WTC11 (cell line): ENCODE measurements at regions not wholly inside any gene's neighbourhood (a gene's known extent, or its start where the extent isn't known, plus 50 kb on each side); places are given as distances from the start of the nearest gene placed in this dataset.

ENCODE experiments used
- ATAC-seq: fragments of 200-7000 bp; cut with Tn5 transposase; 2 replicates; pipeline ENCODE4 v1.10.0; 2021; ENCODE audit warnings: mild to moderate bottlenecking, moderate library complexity
- CTCF ChIA-PET: fragments of 300-600 bp; sonication (Branson Sonifier 250); formaldehyde crosslinking; loops from one replicate; lab custom pipeline; 2021; ENCODE audit warnings: antibody characterized with exemption; lab: Charles Lee
- POLR2A ChIA-PET: fragments of 350-600 bp; sonication (Branson Sonifier 250); formaldehyde crosslinking; loops from one replicate; lab custom pipeline; 2021; ENCODE audit warnings: antibody characterized with exemption; lab: Charles Lee
- DNase-seq: peaks from one replicate; pipeline ENCODE4 v3.0.0; 2021; ENCODE audit warnings: low spot score
- H3K27ac Mint-ChIP-seq: 2 replicates; pipeline ENCODE4 v1.8.0; 2021; ENCODE audit warnings: mixed read lengths
- H3K27me3 Mint-ChIP-seq: 2 replicates; pipeline ENCODE4 v1.8.0; 2021; ENCODE audit warnings: low read depth, mild to moderate bottlenecking, moderate library complexity, mixed read lengths
- H3K36me3 Mint-ChIP-seq: 2 replicates; pipeline ENCODE4 v1.8.0; 2021; ENCODE audit warnings: mixed read lengths
- H3K4me1 Mint-ChIP-seq: 2 replicates; pipeline ENCODE4 v1.8.0; 2022; ENCODE audit warnings: mixed read lengths
- H3K4me3 Mint-ChIP-seq: 2 replicates; pipeline ENCODE4 v1.8.0; 2021; ENCODE audit warnings: mild to moderate bottlenecking, moderate library complexity, mixed read lengths
- H3K9me3 Mint-ChIP-seq: 2 replicates; pipeline ENCODE4 v1.8.0; 2021; ENCODE audit warnings: mixed read lengths
- CREB1 ChIP-seq: sonication (generic); formaldehyde crosslinking; IDR thresholded peaks from 2 replicates; pipeline ENCODE4 v1.8.0; 2023; ENCODE audit warnings: mild to moderate bottlenecking, missing genetic modification reagents
- EMX1 ChIP-seq: fragments of 250-450 bp; sonication (Bioruptor Pico); IDR thresholded peaks from 2 replicates; pipeline ENCODE4 v1.8.0; 2021; ENCODE audit warnings: mild to moderate bottlenecking
- ESRRA ChIP-seq: sonication (generic); formaldehyde crosslinking; IDR thresholded peaks from 2 replicates; pipeline ENCODE4 v1.8.1; 2022; ENCODE audit warnings: mild to moderate bottlenecking, missing genetic modification reagents, borderline replicate concordance
- HMGA2 ChIP-seq: fragments of 250-450 bp; sonication (Bioruptor Pico); IDR thresholded peaks from 2 replicates; pipeline ENCODE4 v1.4.0; 2021; ENCODE audit warnings: mild to moderate bottlenecking, moderate library complexity
- IRF2 ChIP-seq: sonication (generic); formaldehyde crosslinking; IDR thresholded peaks from 2 replicates; pipeline ENCODE4 v1.8.0; 2022; ENCODE audit warnings: low read depth, missing genetic modification reagents, borderline replicate concordance
- RELA ChIP-seq: sonication (generic); formaldehyde crosslinking; IDR thresholded peaks from 2 replicates; pipeline ENCODE4 v1.8.1; 2022; ENCODE audit warnings: missing genetic modification reagents, mild to moderate bottlenecking, borderline replicate concordance
- SMAD3 ChIP-seq: sonication (generic); formaldehyde crosslinking; IDR thresholded peaks from 2 replicates; pipeline ENCODE4 v1.8.0; 2022; ENCODE audit warnings: missing genetic modification reagents, mild to moderate bottlenecking, borderline replicate concordance
- SMAD4 ChIP-seq: sonication (generic); formaldehyde crosslinking; IDR thresholded peaks from 2 replicates; pipeline ENCODE4 v1.8.0; 2022; ENCODE audit warnings: mild to moderate bottlenecking, missing genetic modification reagents
- TCF7 ChIP-seq: sonication (generic); formaldehyde crosslinking; IDR thresholded peaks from 2 replicates; pipeline ENCODE4 v1.8.0; 2022; ENCODE audit warnings: mild to moderate bottlenecking, low read depth, missing genetic modification reagents, moderate library complexity
- TEAD1 ChIP-seq: sonication (generic); formaldehyde crosslinking; IDR thresholded peaks from 2 replicates; pipeline ENCODE4 v1.8.0; 2022; ENCODE audit warnings: mild to moderate bottlenecking, missing genetic modification reagents
- TEAD4 ChIP-seq: sonication (generic); formaldehyde crosslinking; IDR thresholded peaks from 2 replicates; pipeline ENCODE4 v1.8.0; 2022; ENCODE audit warnings: mild to moderate bottlenecking, missing genetic modification reagents
- ZBTB21 ChIP-seq: sonication (generic); formaldehyde crosslinking; IDR thresholded peaks from 2 replicates; pipeline ENCODE4 v1.8.1; 2023; ENCODE audit warnings: mild to moderate bottlenecking, missing genetic modification reagents, borderline replicate concordance
- TF ChIP-seq, protein P1 (sequence below): sonication (generic); formaldehyde crosslinking; conservative IDR thresholded peaks from 2 replicates; pipeline ENCODE4 v1.8.1; 2022; ENCODE audit warnings: mild to moderate bottlenecking, missing genetic modification reagents
- TF ChIP-seq, protein P2 (sequence below): fragments of 200-600 bp; IDR thresholded peaks from 2 replicates; pipeline ENCODE4 v1.8.0; 2022; ENCODE audit warnings: antibody characterized with exemption
- TF ChIP-seq, protein P3 (sequence below): sonication (generic); formaldehyde crosslinking; IDR thresholded peaks from 2 replicates; pipeline ENCODE4 v1.8.1; 2022; ENCODE audit warnings: low read depth, mild to moderate bottlenecking, moderate library complexity, missing genetic modification reagents, borderline replicate concordance
- TF ChIP-seq, protein P4 (sequence below): sonication (generic); formaldehyde crosslinking; IDR thresholded peaks from 2 replicates; pipeline ENCODE4 v1.8.1; 2023; ENCODE audit warnings: mild to moderate bottlenecking, missing genetic modification reagents, moderate library complexity
- TF ChIP-seq, protein P5 (sequence below): fragments of 250-450 bp; sonication (Bioruptor Pico); IDR thresholded peaks from 2 replicates; pipeline ENCODE4 v2.1.2; 2022; ENCODE audit warnings: mild to moderate bottlenecking, moderate library complexity
- TF ChIP-seq, protein P6 (sequence below): fragments of 250-450 bp; sonication (Bioruptor Pico); IDR thresholded peaks from 2 replicates; pipeline ENCODE4 v1.9.0; 2021; ENCODE audit warnings: moderate library complexity, mild to moderate bottlenecking, inconsistent platforms, borderline replicate concordance
- TF ChIP-seq, protein P7 (sequence below): sonication (generic); formaldehyde crosslinking; IDR thresholded peaks from 2 replicates; pipeline ENCODE4 v1.8.0; 2022; ENCODE audit warnings: mild to moderate bottlenecking, missing genetic modification reagents
- TF ChIP-seq, protein P8 (sequence below): sonication (generic); formaldehyde crosslinking; IDR thresholded peaks from 2 replicates; pipeline ENCODE4 v1.8.1; 2022; ENCODE audit warnings: mild to moderate bottlenecking, missing genetic modification reagents, moderate library complexity, borderline replicate concordance

DNA sequence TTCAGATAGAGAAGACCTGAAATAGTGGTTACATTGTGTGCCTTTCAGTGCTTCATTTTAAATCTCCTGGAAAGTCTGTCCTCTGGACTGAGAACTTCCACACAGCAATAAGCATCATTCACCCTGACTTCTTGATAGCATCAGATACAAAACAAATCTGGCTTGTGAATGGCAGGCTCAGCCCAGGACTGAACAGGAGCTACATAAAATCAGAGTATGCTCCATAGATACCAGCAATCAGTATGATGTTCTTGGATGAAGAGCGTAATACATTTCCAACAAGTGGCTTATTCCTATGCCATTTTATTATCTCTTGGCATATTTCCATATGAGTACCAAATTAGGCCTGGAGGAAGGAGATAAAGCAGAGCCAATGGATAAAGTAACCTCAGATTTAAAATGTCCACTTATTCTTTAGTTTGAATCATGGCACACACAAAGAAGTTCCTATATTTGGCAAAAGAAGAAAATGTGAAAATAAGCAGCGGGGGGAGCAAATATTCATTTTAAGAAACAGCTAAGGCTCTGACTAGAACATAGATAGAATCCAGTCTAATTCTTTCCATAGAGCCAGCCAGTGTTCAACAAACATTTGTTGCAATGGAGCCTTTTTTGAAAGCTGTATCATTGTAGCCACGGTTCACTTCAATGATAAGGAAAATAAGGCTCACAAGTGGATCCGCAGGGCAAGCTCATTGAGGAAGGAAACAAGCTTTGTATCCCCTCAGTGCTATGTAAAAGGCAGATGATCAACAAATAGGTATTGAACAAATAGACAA lies 230.8 kb upstream of the CHAC2 start:
- DNase-seq (no peak), ATAC-seq (no peak)
- ChIA-PET CTCF (no interaction called here), POLR2A (interaction anchor here (1.1 kb wide), 1 partner anchor 50 kb away, joined by 3 read pairs; no protein-coding TSS in a partner anchor)
- TF ChIP-seq TCF7 (CRISPR knock-in tag) (no peak), RELA (CRISPR knock-in tag) (no peak), TEAD4 (no peak)
- Mint-ChIP-seq H3K36me3 (peaks cover 24% of the 10 kb centered on the region), H3K4me1 (peaks cover 30% of the 10 kb centered on the region), H3K27ac (no peak overlapping the region), H3K4me3 (no peak overlapping the region), H3K9me3 (peaks cover 30% of the 10 kb centered on the region), H3K27me3 (no peaks in the 10 kb centered on the region; the same call in 1 of the 2 replicates)

DNA sequence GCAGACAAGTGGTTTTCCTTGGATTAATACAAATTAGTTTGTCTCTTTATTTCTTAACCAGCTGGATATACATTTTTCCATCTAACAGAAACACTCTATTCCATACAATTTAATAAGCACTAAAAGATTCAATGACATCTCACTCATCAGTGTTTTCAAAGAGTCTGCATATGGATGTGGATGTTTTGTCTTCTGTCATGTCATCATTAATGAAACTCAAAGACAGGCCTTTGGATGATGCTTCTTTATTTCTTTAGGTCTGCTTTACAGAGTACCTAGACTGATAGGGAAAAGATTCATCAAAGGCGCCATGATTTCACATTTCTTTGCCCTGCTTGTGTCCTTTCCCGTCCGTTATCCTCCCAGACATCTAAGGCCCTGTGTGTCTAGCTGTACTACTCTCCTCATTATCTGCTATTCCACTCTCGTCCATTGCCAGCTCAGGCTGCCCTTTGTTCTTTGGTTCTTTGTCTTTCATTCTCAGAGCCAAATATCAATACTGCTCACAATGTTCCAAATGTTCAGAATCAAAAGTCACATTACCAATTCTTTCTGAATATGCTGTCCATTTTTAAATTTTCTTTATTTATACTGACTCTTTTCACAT lies 232.3 kb upstream of the CHAC2 start:
- CTCF ChIA-PET: no interaction called here
- no peak for ATAC-seq
- TF ChIP-seq TCF7 (CRISPR knock-in tag) (no peak), EMX1 (no peak), TEAD1 (CRISPR knock-in tag) (no peak), SMAD4 (CRISPR knock-in tag) (no peak), ESRRA (CRISPR knock-in tag) (no peak), CREB1 (CRISPR knock-in tag) (no peak), IRF2 (CRISPR knock-in tag) (no peak), SMAD3 (CRISPR knock-in tag) (no peak), HMGA2 (CRISPR knock-in tag) (no peak), ZBTB21 (CRISPR knock-in tag) (no peak)
- TF ChIP-seq, protein P1, sequence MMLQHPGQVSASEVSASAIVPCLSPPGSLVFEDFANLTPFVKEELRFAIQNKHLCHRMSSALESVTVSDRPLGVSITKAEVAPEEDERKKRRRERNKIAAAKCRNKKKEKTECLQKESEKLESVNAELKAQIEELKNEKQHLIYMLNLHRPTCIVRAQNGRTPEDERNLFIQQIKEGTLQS: no peak
- TF ChIP-seq, protein P2, sequence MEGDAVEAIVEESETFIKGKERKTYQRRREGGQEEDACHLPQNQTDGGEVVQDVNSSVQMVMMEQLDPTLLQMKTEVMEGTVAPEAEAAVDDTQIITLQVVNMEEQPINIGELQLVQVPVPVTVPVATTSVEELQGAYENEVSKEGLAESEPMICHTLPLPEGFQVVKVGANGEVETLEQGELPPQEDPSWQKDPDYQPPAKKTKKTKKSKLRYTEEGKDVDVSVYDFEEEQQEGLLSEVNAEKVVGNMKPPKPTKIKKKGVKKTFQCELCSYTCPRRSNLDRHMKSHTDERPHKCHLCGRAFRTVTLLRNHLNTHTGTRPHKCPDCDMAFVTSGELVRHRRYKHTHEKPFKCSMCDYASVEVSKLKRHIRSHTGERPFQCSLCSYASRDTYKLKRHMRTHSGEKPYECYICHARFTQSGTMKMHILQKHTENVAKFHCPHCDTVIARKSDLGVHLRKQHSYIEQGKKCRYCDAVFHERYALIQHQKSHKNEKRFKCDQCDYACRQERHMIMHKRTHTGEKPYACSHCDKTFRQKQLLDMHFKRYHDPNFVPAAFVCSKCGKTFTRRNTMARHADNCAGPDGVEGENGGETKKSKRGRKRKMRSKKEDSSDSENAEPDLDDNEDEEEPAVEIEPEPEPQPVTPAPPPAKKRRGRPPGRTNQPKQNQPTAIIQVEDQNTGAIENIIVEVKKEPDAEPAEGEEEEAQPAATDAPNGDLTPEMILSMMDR: no peak
- TF ChIP-seq, protein P3, sequence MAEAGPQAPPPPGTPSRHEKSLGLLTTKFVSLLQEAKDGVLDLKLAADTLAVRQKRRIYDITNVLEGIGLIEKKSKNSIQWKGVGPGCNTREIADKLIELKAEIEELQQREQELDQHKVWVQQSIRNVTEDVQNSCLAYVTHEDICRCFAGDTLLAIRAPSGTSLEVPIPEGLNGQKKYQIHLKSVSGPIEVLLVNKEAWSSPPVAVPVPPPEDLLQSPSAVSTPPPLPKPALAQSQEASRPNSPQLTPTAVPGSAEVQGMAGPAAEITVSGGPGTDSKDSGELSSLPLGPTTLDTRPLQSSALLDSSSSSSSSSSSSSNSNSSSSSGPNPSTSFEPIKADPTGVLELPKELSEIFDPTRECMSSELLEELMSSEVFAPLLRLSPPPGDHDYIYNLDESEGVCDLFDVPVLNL (CRISPR knock-in tag): no peak
- TF ChIP-seq, protein P4, sequence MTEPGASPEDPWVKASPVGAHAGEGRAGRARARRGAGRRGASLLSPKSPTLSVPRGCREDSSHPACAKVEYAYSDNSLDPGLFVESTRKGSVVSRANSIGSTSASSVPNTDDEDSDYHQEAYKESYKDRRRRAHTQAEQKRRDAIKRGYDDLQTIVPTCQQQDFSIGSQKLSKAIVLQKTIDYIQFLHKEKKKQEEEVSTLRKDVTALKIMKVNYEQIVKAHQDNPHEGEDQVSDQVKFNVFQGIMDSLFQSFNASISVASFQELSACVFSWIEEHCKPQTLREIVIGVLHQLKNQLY (CRISPR knock-in tag): no peak
- TF ChIP-seq, protein P5, sequence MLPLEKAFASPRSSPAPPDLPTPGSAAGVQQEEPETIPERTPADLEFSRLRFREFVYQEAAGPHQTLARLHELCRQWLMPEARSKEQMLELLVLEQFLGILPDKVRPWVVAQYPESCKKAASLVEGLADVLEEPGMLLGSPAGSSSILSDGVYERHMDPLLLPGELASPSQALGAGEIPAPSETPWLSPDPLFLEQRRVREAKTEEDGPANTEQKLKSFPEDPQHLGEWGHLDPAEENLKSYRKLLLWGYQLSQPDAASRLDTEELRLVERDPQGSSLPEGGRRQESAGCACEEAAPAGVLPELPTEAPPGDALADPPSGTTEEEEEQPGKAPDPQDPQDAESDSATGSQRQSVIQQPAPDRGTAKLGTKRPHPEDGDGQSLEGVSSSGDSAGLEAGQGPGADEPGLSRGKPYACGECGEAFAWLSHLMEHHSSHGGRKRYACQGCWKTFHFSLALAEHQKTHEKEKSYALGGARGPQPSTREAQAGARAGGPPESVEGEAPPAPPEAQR: no peak
- TF ChIP-seq, protein P6, sequence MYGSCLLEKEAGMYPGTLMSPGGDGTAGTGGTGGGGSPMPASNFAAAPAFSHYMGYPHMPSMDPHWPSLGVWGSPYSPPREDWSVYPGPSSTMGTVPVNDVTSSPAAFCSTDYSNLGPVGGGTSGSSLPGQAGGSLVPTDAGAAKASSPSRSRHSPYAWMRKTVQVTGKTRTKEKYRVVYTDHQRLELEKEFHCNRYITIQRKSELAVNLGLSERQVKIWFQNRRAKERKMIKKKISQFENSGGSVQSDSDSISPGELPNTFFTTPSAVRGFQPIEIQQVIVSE (CRISPR knock-in tag): no peak
- TF ChIP-seq, protein P7, sequence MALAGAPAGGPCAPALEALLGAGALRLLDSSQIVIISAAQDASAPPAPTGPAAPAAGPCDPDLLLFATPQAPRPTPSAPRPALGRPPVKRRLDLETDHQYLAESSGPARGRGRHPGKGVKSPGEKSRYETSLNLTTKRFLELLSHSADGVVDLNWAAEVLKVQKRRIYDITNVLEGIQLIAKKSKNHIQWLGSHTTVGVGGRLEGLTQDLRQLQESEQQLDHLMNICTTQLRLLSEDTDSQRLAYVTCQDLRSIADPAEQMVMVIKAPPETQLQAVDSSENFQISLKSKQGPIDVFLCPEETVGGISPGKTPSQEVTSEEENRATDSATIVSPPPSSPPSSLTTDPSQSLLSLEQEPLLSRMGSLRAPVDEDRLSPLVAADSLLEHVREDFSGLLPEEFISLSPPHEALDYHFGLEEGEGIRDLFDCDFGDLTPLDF (CRISPR knock-in tag): no peak
- TF ChIP-seq, protein P8, sequence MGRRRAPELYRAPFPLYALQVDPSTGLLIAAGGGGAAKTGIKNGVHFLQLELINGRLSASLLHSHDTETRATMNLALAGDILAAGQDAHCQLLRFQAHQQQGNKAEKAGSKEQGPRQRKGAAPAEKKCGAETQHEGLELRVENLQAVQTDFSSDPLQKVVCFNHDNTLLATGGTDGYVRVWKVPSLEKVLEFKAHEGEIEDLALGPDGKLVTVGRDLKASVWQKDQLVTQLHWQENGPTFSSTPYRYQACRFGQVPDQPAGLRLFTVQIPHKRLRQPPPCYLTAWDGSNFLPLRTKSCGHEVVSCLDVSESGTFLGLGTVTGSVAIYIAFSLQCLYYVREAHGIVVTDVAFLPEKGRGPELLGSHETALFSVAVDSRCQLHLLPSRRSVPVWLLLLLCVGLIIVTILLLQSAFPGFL (CRISPR knock-in tag): no peak

More for the DNA sequence above, 232.3 kb upstream of the CHAC2 start:
- Mint-ChIP-seq H3K27me3 (no peaks in the 10 kb centered on the region; the same call in 1 of the 2 replicates), H3K27ac (no peak overlapping the region), H3K9me3 (peaks cover 17% of the 10 kb centered on the region), H3K36me3 (peaks cover 12% of the 10 kb centered on the region), H3K4me3 (no peak overlapping the region), H3K4me1 (peaks cover 30% of the 10 kb centered on the region)
- POLR2A ChIA-PET: no interaction called here
- no peak for DNase-seq
